ENCODE measurements at regions not wholly inside any gene's neighbourhood (a gene's known extent, or its start where the extent isn't known, plus 50 kb on each side); places are given as distances from the start of the nearest gene placed in this dataset.

- H3K4me1 ChIP-seq (ENCODE audit: insufficient read depth, low read length): no peaks in the 10 kb centered on the region
- no peak overlapping the region for H3K4me3 Mint-ChIP-seq
- ChIA-PET POLR2A (no interaction called here), CTCF (no interaction called here)
- no peak overlapping the region for H3K27ac Mint-ChIP-seq
- no peak overlapping the region for H3K27ac ChIP-seq (ENCODE audit: low read depth in 1 of 2, low read length in 2 of 2)
- H3K36me3 ChIP-seq (ENCODE audit: insufficient read depth, low read length): no peaks in the 10 kb centered on the region
- peaks cover 4% of the 10 kb centered on the region for H3K9me3 Mint-ChIP-seq
- no peaks in the 10 kb centered on the region for H3K27me3 Mint-ChIP-seq
- DNase-seq: no peak
- no peak for TF ChIP-seq CTCF (IDR thresholded peaks at IDR 0.05)
- peaks cover 0 to 27% of the 10 kb centered on the region in 2 experiments for H3K9me3 ChIP-seq (ENCODE audit: control insufficient read depth in 1 of 2, insufficient read depth in 1 of 2, low read length in 2 of 2)
- intact Hi-C loops (cut with DNase I, micrococcal nuclease): no loop called here
- no peak for ATAC-seq (ENCODE audit: poor library complexity)
- H3K4me3 ChIP-seq (ENCODE audit: low read length): no peak overlapping the region
- H3K27me3 ChIP-seq (ENCODE audit: control insufficient read depth in 1 of 2, insufficient read depth in 2 of 2, low read length in 2 of 2): no peaks in the 10 kb centered on the region
- no peaks in the 10 kb centered on the region for H3K4me1 Mint-ChIP-seq (ENCODE audit: low read depth)
- no peaks in the 10 kb centered on the region for H3K36me3 Mint-ChIP-seq (ENCODE audit: low read depth)
Observed at GRCh38 chr4:188822698-188823097, 683.5 kb downstream of the TRIML1 start.

GRCh38 chr4:188824553-188824952, 685.3 kb downstream of the TRIML1 start:
- H3K36me3 ChIP-seq (ENCODE audit: insufficient read depth, low read length): no peaks in the 10 kb centered on the region
- Mint-ChIP-seq H3K36me3 (ENCODE audit: low read depth) (no peaks in the 10 kb centered on the region), H3K4me3 (no peak overlapping the region), H3K27me3 (no peaks in the 10 kb centered on the region), H3K27ac (no peak overlapping the region), H3K9me3 (peaks cover 10% of the 10 kb centered on the region), H3K4me1 (ENCODE audit: low read depth) (no peaks in the 10 kb centered on the region)
- H3K4me1 ChIP-seq (ENCODE audit: insufficient read depth, low read length): no peaks in the 10 kb centered on the region
- ChIA-PET POLR2A (no interaction called here), CTCF (no interaction called here)
- H3K4me3 ChIP-seq (ENCODE audit: low read length): no peak overlapping the region
- no peak for ATAC-seq (ENCODE audit: poor library complexity)
- H3K9me3 ChIP-seq (ENCODE audit: control insufficient read depth in 1 of 2, insufficient read depth in 1 of 2, low read length in 2 of 2): peaks cover 0 to 24% of the 10 kb centered on the region in 2 experiments
- no peak for DNase-seq
- H3K27ac ChIP-seq (ENCODE audit: low read depth in 1 of 2, low read length in 2 of 2): no peak overlapping the region
- intact Hi-C loops (cut with DNase I, micrococcal nuclease): no loop called here
- TF ChIP-seq CTCF (IDR thresholded peaks at IDR 0.05): no peak
- H3K27me3 ChIP-seq (ENCODE audit: control insufficient read depth in 1 of 2, insufficient read depth in 2 of 2, low read length in 2 of 2): no peaks in the 10 kb centered on the region

GRCh38 chr4:188826393-188826792, 687.2 kb downstream of the TRIML1 start:
- Mint-ChIP-seq H3K4me3 (no peak overlapping the region), H3K27me3 (no peaks in the 10 kb centered on the region), H3K36me3 (ENCODE audit: low read depth) (no peaks in the 10 kb centered on the region), H3K27ac (no peak overlapping the region), H3K4me1 (ENCODE audit: low read depth) (no peaks in the 10 kb centered on the region), H3K9me3 (peaks cover 11% of the 10 kb centered on the region)
- no peak overlapping the region for H3K27ac ChIP-seq (ENCODE audit: low read depth in 1 of 2, low read length in 2 of 2)
- H3K4me3 ChIP-seq (ENCODE audit: low read length): no peak overlapping the region
- intact Hi-C loops (cut with DNase I, micrococcal nuclease): no loop called here
- no peak for ATAC-seq (ENCODE audit: poor library complexity)
- H3K4me1 ChIP-seq (ENCODE audit: insufficient read depth, low read length): no peaks in the 10 kb centered on the region
- H3K9me3 ChIP-seq (ENCODE audit: control insufficient read depth in 1 of 2, insufficient read depth in 1 of 2, low read length in 2 of 2): peaks cover 0 to 24% of the 10 kb centered on the region in 2 experiments
- ChIA-PET POLR2A (no interaction called here), CTCF (no interaction called here)
- no peaks in the 10 kb centered on the region for H3K27me3 ChIP-seq (ENCODE audit: control insufficient read depth in 1 of 2, insufficient read depth in 2 of 2, low read length in 2 of 2)
- TF ChIP-seq CTCF (IDR thresholded peaks at IDR 0.05): no peak
- DNase-seq: no peak
- no peaks in the 10 kb centered on the region for H3K36me3 ChIP-seq (ENCODE audit: insufficient read depth, low read length)

Data from CD4-positive, alpha-beta T cell (primary cell).